Putamen (tissue), 1 donor: ENCODE measurements at regions not wholly inside any gene's neighbourhood (a gene's known extent, or its start where the extent isn't known, plus 50 kb on each side); places are given as distances from the start of the nearest gene placed in this dataset.
"Not testable (repeated sequence)": the region's sequence is repeated elsewhere in the genome, so short reads cannot be mapped to it uniquely, and the experiment has no call there.

Experiments
- DNase-seq: peaks from one replicate; pipeline ENCODE4 v3.0.0-alpha.2; 2016; ENCODE audit warnings: low spot score

GRCh38 chr5:126234563-126235195 is 188.5 kb upstream of the GRAMD2B start:
- no peak for DNase-seq

GRCh38 chr5:126235628-126236027 is 187.6 kb upstream of the GRAMD2B start:
- no peak for DNase-seq

GRCh38 chr5:126236994-126237393 is 186.2 kb upstream of the GRAMD2B start:
- DNase-seq, result no peak

- DNase-seq, result no peak
Observed at GRCh38 chr5:126248611-126249010, 174.6 kb upstream of the GRAMD2B start.

GRCh38 chr5:126251024-126251423 is 172.2 kb upstream of the GRAMD2B start:
- no peak for DNase-seq

- no peak for DNase-seq
Observed at GRCh38 chr5:126253406-126253805, 169.8 kb upstream of the GRAMD2B start.

- DNase-seq, result no peak
Observed at GRCh38 chr5:126263591-126264184, 159.5 kb upstream of the GRAMD2B start.

- no peak for DNase-seq
Observed at GRCh38 chr5:126265917-126266316, 157.3 kb upstream of the GRAMD2B start.

GRCh38 chr5:126267438-126267837 is 155.8 kb upstream of the GRAMD2B start:
- no peak for DNase-seq

GRCh38 chr5:126268697-126269315 is 154.4 kb upstream of the GRAMD2B start:
- no peak for DNase-seq

- DNase-seq, result no peak
Observed at GRCh38 chr5:126269511-126269910, 153.7 kb upstream of the GRAMD2B start.

- DNase-seq, result no peak
Observed at GRCh38 chr5:126271141-126271540, 152.1 kb upstream of the GRAMD2B start.

- DNase-seq, result no peak
Observed at GRCh38 chr5:126274076-126274762, 149.0 kb upstream of the GRAMD2B start.

GRCh38 chr5:126274763-126275125 is 148.5 kb upstream of the GRAMD2B start:
- no peak for DNase-seq

- DNase-seq, result no peak
Observed at GRCh38 chr5:126277762-126278161, 145.4 kb upstream of the GRAMD2B start.

- no peak for DNase-seq
Observed at GRCh38 chr5:126280343-126280742, 142.9 kb upstream of the GRAMD2B start.

GRCh38 chr5:126280846-126281245 is 142.4 kb upstream of the GRAMD2B start:
- peak; percentile 15 for DNase-seq

- no peak for DNase-seq
Observed at GRCh38 chr5:126284977-126285696, 138.1 kb upstream of the GRAMD2B start.

GRCh38 chr5:126296121-126296520 is 127.1 kb upstream of the GRAMD2B start:
- not testable (repeated sequence) for DNase-seq

GRCh38 chr5:126300293-126300692 is 122.9 kb upstream of the GRAMD2B start:
- no peak for DNase-seq

GRCh38 chr5:126301056-126301455 is 122.2 kb upstream of the GRAMD2B start:
- DNase-seq, result no peak

- DNase-seq, result no peak
Observed at GRCh38 chr5:126309860-126310259, 113.3 kb upstream of the GRAMD2B start.
